ENCODE measurements at regions not wholly inside any gene's neighbourhood (a gene's known extent, or its start where the extent isn't known, plus 50 kb on each side); places are given as distances from the start of the nearest gene placed in this dataset.

GRCh38 chr17:79369532-79369931 is 241.3 kb downstream of the RBFOX3 start:
- DNase-seq (ENCODE audit: low read depth) = no peak

- no peak for DNase-seq (ENCODE audit: low read depth)
Measured at GRCh38 chr17:79369001-79369400, 241.8 kb downstream of the RBFOX3 start.

DNA sequence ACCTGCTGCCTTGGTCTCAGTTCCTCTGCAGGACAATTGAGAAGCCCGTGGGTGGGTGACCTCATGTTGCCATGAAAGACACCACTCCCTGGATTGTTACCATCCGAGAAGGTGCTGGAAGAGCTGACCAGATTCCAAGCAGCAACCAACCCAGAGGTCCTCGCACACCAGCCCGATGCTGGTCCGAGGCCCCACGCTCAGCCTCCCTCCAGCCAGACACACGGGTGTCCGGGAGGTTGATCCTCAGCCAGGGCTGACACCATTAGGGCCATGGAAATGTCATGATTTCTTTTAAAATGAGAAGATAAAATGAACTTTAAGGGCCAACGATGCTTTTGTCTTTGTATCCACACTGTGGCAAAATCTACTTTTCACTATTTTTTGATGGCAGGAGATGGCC is 242.3 kb downstream of the RBFOX3 start:
- DNase-seq (ENCODE audit: low read depth) = no peak

- DNase-seq (ENCODE audit: low read depth) = no peak
Measured at GRCh38 chr17:79366988-79367571, 243.8 kb downstream of the RBFOX3 start.

DNA sequence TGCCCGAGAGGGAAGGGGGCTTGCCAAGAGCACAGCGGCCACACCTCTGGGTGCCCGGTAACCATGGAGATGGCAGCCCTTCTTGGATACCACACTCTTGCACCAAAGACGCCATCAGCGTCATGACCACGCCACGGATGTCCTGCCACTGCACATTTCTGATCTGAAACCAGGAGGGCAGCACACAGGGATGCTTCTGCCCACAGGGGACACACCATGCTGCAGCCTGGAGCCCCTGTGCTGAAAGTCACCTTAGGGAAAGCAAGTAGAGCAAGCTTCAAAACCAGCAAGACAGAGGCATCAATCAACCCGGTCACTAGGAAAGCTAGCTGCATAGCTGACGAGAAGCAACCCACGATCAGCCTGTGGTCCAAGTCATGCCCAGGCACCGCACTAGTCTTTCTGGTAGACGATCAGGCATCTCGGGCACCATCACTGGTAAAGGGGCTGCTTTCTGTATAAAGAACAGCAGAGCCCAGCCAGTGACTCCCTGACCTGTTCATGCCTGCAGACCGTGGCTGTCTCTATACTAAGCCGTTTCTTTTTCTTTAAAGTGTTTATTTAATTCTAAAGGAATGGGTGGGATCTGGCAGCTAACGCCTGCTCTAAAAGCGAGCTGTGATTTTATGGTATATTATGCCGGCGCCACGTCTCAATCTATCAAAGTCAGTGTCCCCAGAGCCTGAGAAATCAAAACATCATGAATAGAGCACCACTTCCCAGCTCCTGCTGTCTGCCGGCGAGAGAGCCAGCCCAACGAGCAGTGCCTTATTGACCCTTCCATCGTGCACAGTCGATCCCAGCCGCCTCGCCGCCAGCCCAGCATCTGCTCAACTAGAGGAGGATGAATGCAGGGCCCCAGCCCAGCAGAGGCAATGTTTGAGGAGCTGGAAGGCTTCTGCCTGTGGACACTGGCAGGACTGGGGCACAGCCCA is 244.7 kb downstream of the RBFOX3 start:
- DNase-seq (ENCODE audit: low read depth) = no peak

- DNase-seq (ENCODE audit: low read depth) = no peak
Measured at GRCh38 chr17:79365351-79365750, 245.5 kb downstream of the RBFOX3 start.

DNA sequence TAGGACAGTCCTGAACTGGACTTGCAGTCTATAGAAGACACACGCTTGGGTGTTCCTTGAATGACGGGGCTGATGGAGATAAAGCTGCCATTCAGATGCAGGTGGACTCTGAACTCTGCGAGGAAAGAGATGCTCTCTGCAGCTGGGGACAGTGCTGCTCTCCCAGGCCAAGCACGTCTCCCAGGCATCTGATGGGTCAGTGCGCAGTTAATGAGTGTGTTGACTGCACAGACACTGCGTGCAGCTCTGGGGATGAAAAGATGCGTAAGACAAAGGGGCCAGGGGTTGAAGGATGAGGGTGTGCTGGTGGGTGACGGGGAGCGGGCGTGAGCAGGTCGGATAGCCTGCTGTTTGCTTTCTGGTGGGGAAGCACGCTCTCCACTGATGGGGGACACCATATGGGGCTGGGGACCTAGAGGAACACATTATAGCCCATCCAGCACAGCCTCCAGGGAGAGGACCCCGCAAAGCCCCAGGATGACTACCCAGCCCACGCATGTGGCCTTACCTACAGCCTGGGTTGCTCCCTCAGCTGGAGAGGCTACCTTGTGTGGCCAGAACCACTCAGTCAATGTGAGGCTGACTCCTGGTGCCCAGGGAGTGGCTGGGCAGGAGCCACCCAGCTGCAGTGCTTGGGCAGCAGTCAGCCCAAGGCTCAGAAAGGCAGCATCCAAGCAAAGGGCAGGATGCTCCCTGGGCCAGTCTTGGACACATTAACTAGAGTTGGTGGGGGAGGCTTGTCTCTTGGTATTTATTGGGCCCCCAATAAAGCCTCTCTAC is 246.3 kb downstream of the RBFOX3 start:
- DNase-seq (ENCODE audit: low read depth) = no peak

GRCh38 chr17:79363552-79364275 is 247.1 kb downstream of the RBFOX3 start:
- no peak for DNase-seq (ENCODE audit: low read depth)

DNA sequence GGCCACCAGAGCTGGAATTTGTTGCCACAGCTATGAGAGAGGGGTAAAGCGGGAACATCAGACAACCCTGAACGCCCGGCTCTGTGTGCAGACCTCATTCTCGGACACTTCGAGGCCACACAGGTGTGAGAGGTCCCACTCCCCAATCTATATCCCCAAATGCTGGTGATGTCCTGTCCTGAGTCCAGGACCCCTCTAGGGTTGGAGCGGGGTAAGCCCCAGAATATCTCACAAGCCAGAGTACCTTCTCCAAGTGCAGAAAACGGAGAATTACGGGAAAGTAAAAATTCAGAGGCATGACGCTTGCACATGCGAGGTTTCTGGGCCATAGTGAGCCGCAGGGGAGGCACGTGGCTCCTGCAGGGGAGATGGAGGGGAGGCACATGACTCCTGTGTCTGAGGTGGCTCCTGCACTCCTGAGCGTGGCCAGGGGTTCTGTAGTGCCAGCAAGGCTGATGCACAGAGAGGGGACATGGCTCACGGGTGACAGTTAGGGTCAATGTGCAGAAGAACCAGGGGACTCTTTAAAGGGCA is 248.0 kb downstream of the RBFOX3 start:
- no peak for DNase-seq (ENCODE audit: low read depth)

DNA sequence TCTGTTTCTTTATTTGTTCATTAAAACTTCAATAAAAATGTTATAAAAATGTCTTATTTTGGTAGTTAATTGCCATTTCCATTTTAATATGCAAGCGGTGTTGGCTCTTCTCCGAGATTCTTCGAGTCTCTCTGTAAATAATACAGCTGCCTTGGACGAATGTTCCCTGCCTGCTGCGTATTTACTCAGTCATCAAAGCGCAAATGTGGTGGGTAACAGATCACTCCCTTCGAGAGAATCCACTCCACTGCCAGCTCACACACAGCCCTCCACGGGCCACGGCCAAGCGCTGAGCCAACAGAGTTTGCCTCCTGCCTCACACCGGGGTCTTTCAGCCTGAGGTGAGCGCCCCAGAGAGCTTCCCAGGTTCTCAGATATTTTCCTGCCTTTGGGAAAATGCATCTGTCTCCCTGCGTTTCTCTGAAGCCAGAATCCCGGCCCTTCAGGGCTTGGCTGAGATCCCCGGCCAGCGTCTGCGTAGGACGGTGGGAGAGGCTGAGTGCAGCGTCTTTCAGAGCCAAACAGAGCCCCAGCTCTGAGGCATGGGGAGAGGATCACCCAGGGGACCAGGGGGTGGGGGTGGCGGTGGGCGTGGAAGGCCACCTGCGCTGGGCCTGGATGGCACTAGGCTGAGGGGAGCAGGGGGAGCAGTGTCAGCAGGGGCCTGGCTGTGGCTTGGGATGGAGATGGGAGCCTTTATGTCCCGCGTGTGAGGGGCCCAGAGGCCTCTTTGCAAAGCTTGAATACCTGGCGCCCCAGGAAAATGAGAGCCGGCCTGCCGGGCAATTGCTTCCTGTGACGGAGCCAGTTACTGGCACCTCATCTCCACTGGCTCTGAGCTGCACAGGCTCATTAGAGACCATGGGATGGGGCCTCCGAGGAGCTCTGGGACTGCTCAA is 248.7 kb downstream of the RBFOX3 start:
- DNase-seq (ENCODE audit: low read depth) = no peak

DNA sequence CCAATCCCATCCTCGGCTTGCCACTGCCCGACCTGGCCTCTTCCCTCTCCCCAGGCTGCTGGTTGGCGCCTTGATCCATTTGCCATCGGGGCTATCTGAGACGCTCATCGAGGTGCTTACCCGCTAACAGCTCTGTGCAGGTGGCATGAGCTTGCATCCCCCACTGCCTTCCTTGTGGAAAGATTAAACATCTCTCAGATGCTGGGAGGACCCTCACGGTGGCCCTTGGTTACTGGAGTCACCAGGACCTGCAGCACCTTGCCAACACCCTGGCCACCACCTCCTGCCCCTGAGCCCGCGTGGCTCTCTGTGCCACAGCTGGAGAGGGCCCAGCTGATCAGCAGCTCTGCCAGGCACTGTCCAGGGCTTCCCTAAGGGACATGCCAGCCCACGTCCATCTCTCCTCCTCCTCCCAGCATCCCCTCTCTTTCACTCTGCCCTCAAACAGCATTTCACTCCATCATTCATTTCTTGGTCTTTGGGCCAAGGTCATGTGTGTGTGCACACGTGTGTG is 249.6 kb downstream of the RBFOX3 start:
- DNase-seq (ENCODE audit: low read depth) = no peak

GRCh38 chr17:79360196-79360595 is 250.7 kb downstream of the RBFOX3 start:
- no peak for DNase-seq (ENCODE audit: low read depth)

DNA sequence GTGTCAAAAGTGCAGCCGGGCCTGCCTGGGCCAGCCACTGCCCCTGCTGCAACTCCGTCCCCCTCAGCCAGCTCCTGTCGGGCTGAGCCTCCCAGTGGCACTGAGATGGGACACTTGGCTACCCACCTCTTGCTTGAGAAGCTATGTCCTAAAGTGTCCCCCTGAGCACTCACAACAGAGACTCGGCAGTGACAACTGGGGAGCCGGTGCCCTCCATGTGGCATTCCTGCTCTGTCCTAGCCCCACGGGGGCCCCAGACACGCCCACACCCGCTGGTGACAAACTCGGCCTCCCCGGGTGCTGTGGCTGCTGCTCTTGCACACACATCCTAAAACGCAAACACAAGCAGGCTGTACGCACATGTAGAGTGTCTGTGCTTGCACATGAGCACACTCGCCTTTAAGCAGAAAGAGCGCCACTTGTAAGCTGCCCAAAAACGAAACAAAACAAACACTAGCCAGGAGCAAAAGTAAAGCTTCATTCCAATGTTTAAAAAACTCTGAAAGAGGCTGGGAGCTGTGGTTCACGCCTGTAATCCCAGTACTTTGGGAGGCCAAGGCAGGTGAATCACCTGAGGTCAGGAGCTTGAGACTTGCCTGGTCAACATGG is 253.9 kb downstream of the RBFOX3 start:
- DNase-seq (ENCODE audit: low read depth) = no peak

- DNase-seq (ENCODE audit: low read depth) = no peak
Measured at GRCh38 chr17:79355165-79355564, 255.7 kb downstream of the RBFOX3 start.

DNA sequence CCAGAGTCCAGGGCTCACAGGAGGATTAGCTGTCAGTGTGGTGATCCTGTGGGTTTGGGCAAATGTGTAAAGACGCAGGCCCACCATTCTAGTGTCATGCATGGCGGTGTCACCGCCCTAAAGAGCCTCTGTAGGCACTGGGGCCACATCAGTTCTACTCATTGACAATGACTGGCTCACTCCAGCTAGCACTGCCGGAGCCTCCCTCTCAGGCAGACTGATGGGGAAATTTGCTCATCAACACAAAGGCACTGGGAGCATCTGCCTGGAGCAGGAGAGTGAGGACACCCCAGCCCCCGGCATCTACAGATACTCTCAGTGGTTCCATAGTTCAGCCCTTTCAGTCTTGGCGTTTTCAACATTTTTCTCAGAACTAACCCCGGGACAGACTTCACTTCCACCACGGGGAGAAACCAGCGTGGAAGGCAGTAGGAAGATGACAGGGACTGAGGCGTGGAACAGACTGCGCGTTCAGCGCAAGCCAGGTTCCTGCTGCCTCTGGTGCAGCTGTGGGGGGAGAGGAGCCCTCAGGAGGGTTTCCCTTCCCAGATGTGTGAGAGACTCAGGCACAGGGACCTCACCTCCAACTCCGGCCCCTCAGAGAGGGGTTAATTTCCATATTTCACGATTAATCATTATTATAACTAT is 256.6 kb downstream of the RBFOX3 start:
- no peak for DNase-seq (ENCODE audit: low read depth)

- no peak for DNase-seq (ENCODE audit: low read depth)
Measured at GRCh38 chr17:79353548-79353947, 257.3 kb downstream of the RBFOX3 start.

DNA sequence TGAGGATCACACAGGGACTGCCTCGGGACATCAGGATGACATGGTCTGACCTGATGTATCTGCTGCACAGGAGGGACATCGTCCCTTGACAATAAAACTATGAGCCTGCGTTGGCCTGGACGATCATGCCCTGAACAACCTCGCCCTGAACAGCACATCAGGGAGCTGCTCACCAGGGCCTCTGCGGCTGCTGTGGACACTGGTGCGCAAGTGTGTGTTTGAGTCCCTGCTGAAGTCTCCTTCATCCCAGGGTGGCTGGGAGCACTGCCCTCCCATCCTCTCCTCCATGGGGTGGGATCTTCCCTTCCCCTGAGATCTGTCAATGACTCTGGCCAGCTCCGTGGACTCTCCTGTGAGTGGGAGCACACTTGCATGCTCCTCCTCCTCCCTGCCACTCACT is 257.8 kb downstream of the RBFOX3 start:
- no peak for DNase-seq (ENCODE audit: low read depth)

DNA sequence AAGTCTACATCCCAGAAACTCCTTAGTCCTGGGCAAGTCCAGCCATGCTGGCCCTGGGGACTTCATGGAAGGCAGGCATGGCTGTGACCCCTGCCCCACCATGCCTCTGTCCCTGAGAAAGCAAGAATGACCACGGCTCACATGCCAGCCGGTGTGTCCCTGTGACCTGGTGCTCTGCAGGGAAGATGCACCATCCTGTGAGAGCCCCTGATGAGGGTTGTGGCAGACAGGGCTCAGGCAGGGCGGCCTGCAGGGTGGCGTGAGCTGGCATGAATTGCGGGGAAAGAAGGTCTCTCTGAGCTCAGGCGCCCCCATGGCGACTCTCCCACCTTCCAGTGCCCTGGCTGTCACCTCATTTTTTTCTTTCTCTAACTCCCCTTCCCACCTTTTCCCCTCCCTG is 260.3 kb downstream of the RBFOX3 start:
- no peak for DNase-seq (ENCODE audit: low read depth)

Data from Daoy (cell line).